ENCODE measurements at regions not wholly inside any gene's neighbourhood (a gene's known extent, or its start where the extent isn't known, plus 50 kb on each side); places are given as distances from the start of the nearest gene placed in this dataset.

- no peak for DNase-seq (ENCODE audit: low spot score)
These were observed 970.8 kb upstream of the TENM3 start for GRCh38 chr4:181272422-181272821.

GRCh38 chr4:181278941-181279340 is 964.3 kb upstream of the TENM3 start:
- no peak for DNase-seq (ENCODE audit: low spot score)

- no peak for DNase-seq (ENCODE audit: low spot score)
These were observed 961.8 kb upstream of the TENM3 start for GRCh38 chr4:181281451-181281850.

- no peak for DNase-seq (ENCODE audit: low spot score)
These were observed 954.0 kb upstream of the TENM3 start for GRCh38 chr4:181289198-181289597.

- no peak for DNase-seq (ENCODE audit: low spot score)
These were observed 951.6 kb upstream of the TENM3 start for GRCh38 chr4:181291615-181292014.

GRCh38 chr4:181293014-181293413 is 950.2 kb upstream of the TENM3 start:
- DNase-seq (ENCODE audit: low spot score) = no peak

GRCh38 chr4:181293541-181293940 is 949.7 kb upstream of the TENM3 start:
- no peak for DNase-seq (ENCODE audit: low spot score)

- DNase-seq (ENCODE audit: low spot score) = no peak
These were observed 948.8 kb upstream of the TENM3 start for GRCh38 chr4:181294421-181294820.

- peak; percentile 41 for DNase-seq (ENCODE audit: low spot score)
These were observed 941.2 kb upstream of the TENM3 start for GRCh38 chr4:181301735-181302710.

GRCh38 chr4:181307824-181308223 is 935.4 kb upstream of the TENM3 start:
- DNase-seq (ENCODE audit: low spot score) = no peak

GRCh38 chr4:181308476-181309312 is 934.5 kb upstream of the TENM3 start:
- no peak for DNase-seq (ENCODE audit: low spot score)

GRCh38 chr4:181312066-181312465 is 931.1 kb upstream of the TENM3 start:
- DNase-seq (ENCODE audit: low spot score) = no peak

- no peak for DNase-seq (ENCODE audit: low spot score)
These were observed 923.6 kb upstream of the TENM3 start for GRCh38 chr4:181319629-181320028.

GRCh38 chr4:181323061-181323460 is 920.1 kb upstream of the TENM3 start:
- no peak for DNase-seq (ENCODE audit: low spot score)

GRCh38 chr4:181330654-181331201 is 912.5 kb upstream of the TENM3 start:
- no peak for DNase-seq (ENCODE audit: low spot score)

- DNase-seq (ENCODE audit: low spot score) = no peak
These were observed 912.0 kb upstream of the TENM3 start for GRCh38 chr4:181331214-181331613.

GRCh38 chr4:181345931-181346330 is 897.3 kb upstream of the TENM3 start:
- no peak for DNase-seq (ENCODE audit: low spot score)

GRCh38 chr4:181350615-181351415 is 892.4 kb upstream of the TENM3 start:
- DNase-seq (ENCODE audit: low spot score) = no peak

- no peak for DNase-seq (ENCODE audit: low spot score)
These were observed 878.7 kb upstream of the TENM3 start for GRCh38 chr4:181364504-181364903.

- no peak for DNase-seq (ENCODE audit: low spot score)
These were observed 877.5 kb upstream of the TENM3 start for GRCh38 chr4:181365671-181366070.

GRCh38 chr4:181372014-181372413 is 871.2 kb upstream of the TENM3 start:
- DNase-seq (ENCODE audit: low spot score) = no peak

GRCh38 chr4:181376058-181376457 is 867.1 kb upstream of the TENM3 start:
- DNase-seq (ENCODE audit: low spot score) = no peak

All from kidney tubule cell (primary cell).